DOHH2 (cell line): ENCODE measurements at regions not wholly inside any gene's neighbourhood (a gene's known extent, or its start where the extent isn't known, plus 50 kb on each side); places are given as distances from the start of the nearest gene placed in this dataset.

Experiments
- H3F3A ChIP-seq: fragments of 200-600 bp; sonication (generic), shearing (Covaris generic); 2 replicates; pipeline ENCODE4 v1.6.0; 2016; ENCODE audit warnings: antibody characterized with exemption, mild to moderate bottlenecking; ENCODE audit not compliant: control insufficient read depth, insufficient read depth
- H3K27ac ChIP-seq: fragments of 200-600 bp; sonication (generic); 2 replicates; pipeline ENCODE4 v1.5.1; 2014; ENCODE audit warnings: low read depth, mild to moderate bottlenecking, low read length, moderate library complexity
- H3K27me3 ChIP-seq: fragments of 200-600 bp; sonication (generic); 2 replicates; pipeline ENCODE4 v1.6.1; 2014; ENCODE audit warnings: mild to moderate bottlenecking, low read length, mixed read lengths; ENCODE audit not compliant: control insufficient read depth
- H3K36me3 ChIP-seq: fragments of 200-600 bp; sonication (generic); 2 replicates; pipeline ENCODE4 v1.6.1; 2014; ENCODE audit warnings: mild to moderate bottlenecking, low read length, moderate library complexity, mixed read lengths; ENCODE audit not compliant: control insufficient read depth
- H3K4me1 ChIP-seq: fragments of 200-600 bp; sonication (generic); 2 replicates; pipeline ENCODE4 v1.6.1; 2014; ENCODE audit warnings: mild to moderate bottlenecking, low read length, mixed read lengths; ENCODE audit not compliant: control insufficient read depth
- H3K4me2 ChIP-seq: fragments of 200-600 bp; sonication (generic); 2 replicates; pipeline ENCODE4 v1.6.0; 2014; ENCODE audit warnings: mild to moderate bottlenecking, low read length, moderate library complexity
- H3K4me3 ChIP-seq: fragments of 200-600 bp; sonication (generic); 2 replicates; pipeline ENCODE4 v1.5.1; 2014; ENCODE audit warnings: mild to moderate bottlenecking, low read length, mixed read lengths
- H3K79me2 ChIP-seq: fragments of 200-600 bp; sonication (generic); 2 replicates; pipeline ENCODE4 v1.6.1; 2014; ENCODE audit warnings: mild to moderate bottlenecking, low read length, mixed read lengths; ENCODE audit not compliant: control insufficient read depth
- H3K9me2 ChIP-seq: fragments of 200-600 bp; sonication (generic); replicated peaks from 2 replicates; pipeline ENCODE4 v1.6.1; 2014; ENCODE audit warnings: mild to moderate bottlenecking, low read length, mixed read lengths; ENCODE audit not compliant: control insufficient read depth
- H3K9me3 ChIP-seq: fragments of 200-600 bp; sonication (generic); 2 replicates; pipeline ENCODE4 v1.6.1; 2014; ENCODE audit warnings: antibody characterized with exemption, low read length, mixed read lengths; ENCODE audit not compliant: control insufficient read depth, insufficient read depth
- H4K20me1 ChIP-seq: fragments of 200-600 bp; sonication (generic); 2 replicates; pipeline ENCODE4 v1.6.0; 2014; ENCODE audit warnings: low read depth, mild to moderate bottlenecking, antibody characterized with exemption, low read length, moderate library complexity; ENCODE audit not compliant: control insufficient read depth, insufficient read depth
- CTCF ChIP-seq: fragments of 200-600 bp; sonication (generic); IDR thresholded peaks from one replicate; pipeline ENCODE4 v1.5.1; 2014; ENCODE audit warnings: antibody characterized with exemption, mild to moderate bottlenecking, low read depth, low read length; ENCODE audit not compliant: poor library complexity, severe bottlenecking
- EZH2phosphoT487 ChIP-seq: fragments of 200-600 bp; sonication (generic); IDR thresholded peaks from 2 replicates; pipeline ENCODE4 v1.6.1; 2017; ENCODE audit warnings: borderline replicate concordance, mild to moderate bottlenecking, antibody characterized with exemption, low read length, moderate library complexity, mixed read lengths

- Histone ChIP-seq H3K36me3 (no peaks in the 10 kb centered on the region), H3K9me3 (peaks cover 5% of the 10 kb centered on the region; the same call in 1 of the 2 replicates), H4K20me1 (no peaks in the 10 kb centered on the region), H3K4me3 (no peak overlapping the region), H3K9me2 (no peaks in the 10 kb centered on the region), H3K4me2 (no peak overlapping the region), H3F3A (no peaks in the 10 kb centered on the region), H3K27ac (no peak overlapping the region), H3K4me1 (no peaks in the 10 kb centered on the region), H3K27me3 (peaks cover 4% of the 10 kb centered on the region; the same call in 1 of the 2 replicates), H3K79me2 (no peaks in the 10 kb centered on the region)
- TF ChIP-seq CTCF (no peak), EZH2phosphoT487 (no peak)
Measured at GRCh38 chr2:48001498-48001897, 95.2 kb upstream of the FBXO11 start.

GRCh38 chr2:48006094-48006493 is 99.8 kb upstream of the FBXO11 start:
- no peaks in the 10 kb centered on the region for H3K4me1 ChIP-seq
- H3K4me2 ChIP-seq: no peak overlapping the region
- H3K9me2 ChIP-seq: no peaks in the 10 kb centered on the region
- no peaks in the 10 kb centered on the region for H3F3A ChIP-seq
- peaks cover 7% of the 10 kb centered on the region for H3K27me3 ChIP-seq
- no peak for TF ChIP-seq EZH2phosphoT487
- no peak for TF ChIP-seq CTCF
- H4K20me1 ChIP-seq: no peaks in the 10 kb centered on the region
- no peak overlapping the region for H3K4me3 ChIP-seq
- H3K27ac ChIP-seq: no peak overlapping the region
- H3K79me2 ChIP-seq: no peaks in the 10 kb centered on the region
- H3K36me3 ChIP-seq: no peaks in the 10 kb centered on the region
- H3K9me3 ChIP-seq: peaks cover 5% of the 10 kb centered on the region; the same call in 1 of the 2 replicates

- Histone ChIP-seq H3K27ac (no peak overlapping the region), H3K79me2 (no peaks in the 10 kb centered on the region), H3K27me3 (peaks cover 5% of the 10 kb centered on the region)
Measured at GRCh38 chr2:48007699-48008268, 101.5 kb upstream of the FBXO11 start.

More at GRCh38 chr2:48007699-48008268, 101.5 kb upstream of the FBXO11 start:
- Histone ChIP-seq H3K36me3 (no peaks in the 10 kb centered on the region), H3F3A (no peaks in the 10 kb centered on the region), H3K4me2 (no peak overlapping the region), H4K20me1 (no peaks in the 10 kb centered on the region), H3K4me1 (no peaks in the 10 kb centered on the region), H3K9me2 (no peaks in the 10 kb centered on the region), H3K9me3 (peaks cover 5% of the 10 kb centered on the region; the same call in 1 of the 2 replicates), H3K4me3 (no peak overlapping the region)
- TF ChIP-seq EZH2phosphoT487 (no peak), CTCF (no peak)
